NCI-H524 treated with DMSO at 0.1 percent for 48 hours (cell line): ENCODE measurements at regions not wholly inside any gene's neighbourhood (a gene's known extent, or its start where the extent isn't known, plus 50 kb on each side); places are given as distances from the start of the nearest gene placed in this dataset.
A peak's percentile ranks its signal among the peaks of the same experiment; 100 is the strongest.

ENCODE experiments used
- DNase-seq: peaks from one replicate; lab custom pipeline; 2025; lab: John Stamatoyannopoulos, UW

GRCh38 chr6:56715741-56716140 is 73.1 kb upstream of the DST start:
- peak; percentile 73 for DNase-seq

DNA sequence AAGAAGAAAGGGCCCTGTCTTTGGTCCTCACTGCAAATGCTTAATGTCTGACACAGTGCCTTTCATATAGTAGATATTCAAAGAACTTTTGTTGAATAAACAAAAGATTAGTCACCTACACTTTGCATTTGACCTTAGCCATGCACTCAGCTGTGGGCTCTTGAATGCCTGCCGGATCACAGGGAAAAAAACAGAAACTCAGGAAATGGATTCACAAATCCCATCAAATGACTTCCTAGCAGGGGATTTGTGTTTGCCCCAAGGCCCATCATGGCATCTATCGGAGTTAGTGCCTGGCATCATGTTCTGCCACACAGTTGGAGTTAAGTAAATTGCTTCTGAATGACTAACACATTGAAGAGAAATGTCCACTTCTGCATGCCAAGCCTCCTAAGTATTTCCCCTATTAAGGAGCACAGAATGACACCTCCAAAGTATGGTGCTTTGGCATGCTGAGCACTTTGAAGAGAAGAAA is 72.3 kb upstream of the DST start:
- DNase-seq, result no peak

- no peak for DNase-seq
These were observed 71.6 kb upstream of the DST start for GRCh38 chr6:56714273-56714672.

- DNase-seq, result no peak
These were observed 70.6 kb upstream of the DST start for GRCh38 chr6:56713254-56713672.

DNA sequence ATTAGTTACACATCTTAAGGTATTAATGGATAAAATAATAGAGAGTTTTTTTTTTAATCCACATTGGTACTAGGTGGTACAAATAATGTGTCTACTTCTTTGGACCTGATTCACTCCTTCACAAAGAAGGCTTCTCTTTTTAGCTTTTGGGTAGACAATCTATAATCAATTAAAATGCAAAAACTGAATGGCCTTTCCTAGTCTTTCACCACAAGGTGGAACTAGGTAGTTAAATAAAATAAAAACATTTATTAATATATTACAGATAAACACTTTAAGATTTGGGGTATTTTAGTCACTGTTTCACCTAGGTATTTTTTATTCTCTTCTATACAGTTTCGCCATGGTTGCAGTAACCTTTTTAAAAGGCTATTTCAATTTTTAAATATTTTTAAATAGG is 68.3 kb upstream of the DST start:
- DNase-seq, result no peak

DNA sequence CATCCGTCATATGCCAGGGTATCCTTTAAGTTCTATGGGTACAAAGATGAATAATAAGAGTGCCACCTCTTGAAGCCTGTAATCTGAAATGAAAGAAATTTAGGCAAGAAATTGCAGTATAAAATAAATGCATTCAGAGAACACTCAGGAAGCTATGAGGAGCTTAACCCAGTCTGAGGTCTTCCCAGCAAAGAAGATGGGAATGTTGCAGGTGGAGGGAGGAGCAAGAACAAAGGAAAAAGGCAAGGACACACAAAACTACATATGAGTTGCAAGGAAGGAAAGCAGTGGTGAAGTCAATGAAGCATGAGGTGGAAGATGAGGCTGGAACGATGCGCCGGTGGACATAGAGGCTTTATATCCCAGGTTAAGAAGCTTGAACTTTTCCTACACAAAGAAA is 67.0 kb upstream of the DST start:
- no peak for DNase-seq

GRCh38 chr6:56708810-56709597 is 66.3 kb upstream of the DST start:
- no peak for DNase-seq

GRCh38 chr6:56706981-56707726 is 64.5 kb upstream of the DST start:
- no peak for DNase-seq

GRCh38 chr6:56699066-56699654 is 56.5 kb upstream of the DST start:
- DNase-seq, result peak; percentile 24

DNA sequence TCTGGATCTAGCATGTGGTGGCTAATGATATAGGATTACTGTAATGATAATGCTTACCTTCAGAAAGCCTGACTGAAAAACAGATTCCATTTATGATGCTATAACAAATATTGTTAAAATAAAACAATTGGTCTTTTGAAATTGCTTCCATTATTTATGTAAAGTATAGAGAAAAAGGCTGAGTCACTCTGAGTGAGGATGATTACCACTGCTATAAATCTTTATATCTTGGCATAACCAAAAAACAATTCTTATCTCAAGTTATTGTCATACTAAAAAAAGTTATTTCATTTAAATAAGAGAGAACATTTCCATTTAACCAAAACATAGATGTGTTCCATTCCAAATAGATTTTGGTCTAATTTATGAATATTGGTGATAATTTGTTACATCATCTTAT is 53.0 kb upstream of the DST start:
- no peak for DNase-seq

- no peak for DNase-seq
These were observed 51.3 kb upstream of the DST start for GRCh38 chr6:56694002-56694401.

DNA sequence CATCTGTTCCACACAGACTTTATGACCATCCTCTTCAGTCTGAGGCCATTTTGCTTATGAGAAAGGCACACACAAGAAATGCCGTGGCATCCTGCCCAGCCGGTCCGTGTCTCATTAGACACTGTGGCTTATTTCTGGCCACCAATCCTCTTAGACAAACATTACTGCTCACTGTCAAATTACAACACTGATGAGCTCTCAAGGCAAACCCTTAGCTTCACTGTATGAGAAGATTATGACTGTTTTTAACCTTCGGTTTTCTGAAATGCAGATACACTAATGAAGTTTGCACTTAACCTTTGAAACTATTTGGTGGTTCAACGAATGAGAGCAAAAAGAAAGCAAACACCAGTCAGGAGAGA is 50.5 kb upstream of the DST start:
- DNase-seq, result peak; percentile 64

DNA sequence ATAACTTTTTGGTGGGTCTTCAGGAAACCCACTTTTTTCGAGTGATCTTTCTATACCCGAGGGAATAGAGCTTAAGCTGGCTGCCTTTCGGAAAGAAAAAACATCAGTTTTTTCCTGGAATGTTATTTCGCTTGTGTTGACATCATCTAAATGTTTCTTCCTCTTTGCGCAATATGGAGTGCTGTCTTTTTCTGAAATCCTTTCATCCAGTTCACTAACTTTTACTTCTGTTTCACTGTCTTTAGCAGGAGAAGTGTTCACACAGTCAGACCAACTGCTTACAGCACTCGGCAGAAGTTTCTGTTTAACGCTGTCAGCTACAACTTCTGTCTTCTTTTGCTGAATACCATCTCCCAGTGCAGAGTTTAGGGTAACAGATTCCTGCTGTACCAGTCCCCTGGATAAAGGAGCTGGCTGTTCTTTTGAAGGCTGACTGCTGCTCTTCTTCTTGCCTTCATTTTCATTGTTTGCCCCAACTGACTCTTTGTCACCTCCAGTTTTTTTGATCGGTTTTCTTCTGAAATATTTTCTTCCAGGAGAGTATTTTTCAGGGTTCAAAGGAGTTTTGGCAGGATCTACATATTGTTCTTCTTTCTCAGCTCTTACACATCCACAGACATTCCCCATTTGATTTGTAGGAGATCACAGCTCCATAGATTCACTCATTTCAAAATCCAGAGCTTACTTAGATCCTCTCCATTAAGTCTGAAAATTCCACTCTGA is 50.0 kb upstream of the DST start:
- no peak for DNase-seq
